Lower lobe of right lung (tissue), 2 donors: ENCODE measurements at regions not wholly inside any gene's neighbourhood (a gene's known extent, or its start where the extent isn't known, plus 50 kb on each side); places are given as distances from the start of the nearest gene placed in this dataset.

Source experiments
- ATAC-seq, 2 donors: fragments of 200-7000 bp; cut with Tn5 transposase; one replicate each; pipeline ENCODE4 v1.9.1; 2020 to 2022; ENCODE audit warnings: mild to moderate bottlenecking in 2 of 2, moderate library complexity in 2 of 2
- DNase-seq: peaks from one replicate; pipeline ENCODE4 v3.0.0-alpha.2; 2020
- H3K27ac ChIP-seq: fragments of 200-600 bp; one replicate; pipeline ENCODE4 v1.8.0; 2022
- H3K27me3 ChIP-seq: fragments of 200-600 bp; one replicate; pipeline ENCODE4 v1.8.0; 2022; ENCODE audit warnings: low read depth
- H3K36me3 ChIP-seq: fragments of 200-600 bp; one replicate; pipeline ENCODE4 v1.8.0; 2022; ENCODE audit warnings: mild to moderate bottlenecking
- H3K4me1 ChIP-seq: fragments of 200-600 bp; one replicate; pipeline ENCODE4 v1.8.0; 2022
- H3K4me3 ChIP-seq: fragments of 200-600 bp; one replicate; pipeline ENCODE4 v1.8.0; 2022; ENCODE audit warnings: mild to moderate bottlenecking
- H3K9me3 ChIP-seq: fragments of 200-600 bp; one replicate; pipeline ENCODE4 v1.8.0; 2022
- CTCF ChIP-seq: fragments of 200-600 bp; IDR thresholded peaks from one replicate; pipeline ENCODE4 v1.8.0; 2022; ENCODE audit warnings: antibody characterized with exemption, mild to moderate bottlenecking
- intact Hi-C: fragments of 100-400 bp; cut with DNase I; formaldehyde crosslinking; loops from one replicate; pipeline ENCODE4 v1.11.0; 2022
- donor health status: DM: no; HTN: yes; CAD: no; lungs with severe emphysema.

DNA sequence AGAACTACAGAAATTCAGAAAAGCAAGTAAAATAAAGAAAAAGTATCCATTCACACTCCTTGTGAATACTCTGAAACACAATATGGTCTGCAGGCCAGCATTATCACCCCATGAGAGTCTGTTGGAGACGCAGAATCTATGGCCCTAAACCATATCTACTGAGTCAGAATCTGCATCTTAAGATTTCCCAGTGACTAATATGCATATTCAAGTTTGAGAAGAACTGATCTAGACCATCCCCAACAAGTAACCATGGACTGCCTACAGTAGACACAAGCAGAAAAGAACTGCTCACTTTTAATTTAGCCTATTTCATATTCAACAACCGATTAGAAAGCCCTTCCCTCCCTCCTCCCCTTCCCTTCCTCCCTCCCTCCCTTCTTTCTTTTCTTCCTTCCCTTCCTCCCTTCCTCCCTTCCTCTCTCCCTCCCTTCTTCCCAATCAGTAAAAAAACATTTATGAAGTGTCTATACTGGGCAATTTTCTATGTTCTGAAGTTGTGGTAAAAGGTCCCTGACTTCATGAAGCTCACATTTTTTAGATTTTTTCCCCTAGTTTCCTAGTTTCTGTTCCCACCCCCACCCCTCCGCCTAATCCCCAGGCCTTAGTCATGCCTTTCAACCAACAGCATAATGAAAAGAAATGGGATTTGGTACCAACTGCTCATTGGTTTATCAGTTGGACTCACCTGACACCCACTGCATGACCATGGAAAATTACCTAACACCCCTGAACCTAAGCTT is 125.2 kb downstream of the CNTN3 start:
- TF ChIP-seq CTCF: no peak
- DNase-seq (no peak), ATAC-seq (no peak)
- H3K27me3 ChIP-seq: no peaks in the 10 kb centered on the region
- H3K9me3 ChIP-seq: no peaks in the 10 kb centered on the region
- H3K36me3 ChIP-seq: no peaks in the 10 kb centered on the region
- no peak overlapping the region for H3K4me3 ChIP-seq
- intact Hi-C loops: no loop called here
- H3K4me1 ChIP-seq: no peaks in the 10 kb centered on the region
- H3K27ac ChIP-seq: no peak overlapping the region

DNA sequence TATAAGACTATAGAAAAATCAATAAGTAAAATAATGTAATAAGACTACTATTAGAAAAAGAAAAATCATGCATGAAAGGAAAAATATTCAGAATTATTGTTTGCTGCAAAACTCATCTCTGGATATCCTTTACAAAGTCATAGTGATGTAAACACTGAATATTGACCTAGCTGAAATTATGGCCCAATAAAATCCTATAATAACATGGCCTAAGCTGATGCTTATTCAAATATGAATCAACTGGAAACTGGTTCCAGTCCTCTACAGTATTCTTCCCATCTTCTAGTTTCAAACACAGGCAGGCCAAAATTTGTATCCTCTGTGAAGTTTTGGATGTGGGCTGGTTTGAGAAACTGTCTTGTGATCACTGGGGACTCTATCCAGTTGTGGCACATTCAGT is 134.5 kb downstream of the CNTN3 start:
- H3K4me3 ChIP-seq: no peak overlapping the region
- no peak for TF ChIP-seq CTCF
- ATAC-seq (no peak), DNase-seq (no peak)
- H3K27me3 ChIP-seq: no peaks in the 10 kb centered on the region
- intact Hi-C loops: no loop called here
- H3K4me1 ChIP-seq: no peaks in the 10 kb centered on the region
- no peaks in the 10 kb centered on the region for H3K36me3 ChIP-seq
- H3K9me3 ChIP-seq: no peaks in the 10 kb centered on the region
- no peak overlapping the region for H3K27ac ChIP-seq

- Histone ChIP-seq H3K9me3 (no peaks in the 10 kb centered on the region), H3K27me3 (no peaks in the 10 kb centered on the region), H3K4me1 (no peaks in the 10 kb centered on the region), H3K4me3 (no peak overlapping the region), H3K27ac (no peak overlapping the region), H3K36me3 (no peaks in the 10 kb centered on the region)
- no peak for TF ChIP-seq CTCF
- no peak for ATAC-seq
- intact Hi-C loops: no loop called here
- DNase-seq: no peak
Measured at GRCh38 chr3:74470313-74470712, 144.1 kb downstream of the CNTN3 start.

- no peak overlapping the region for H3K4me3 ChIP-seq
- H3K36me3 ChIP-seq: no peaks in the 10 kb centered on the region
- intact Hi-C loops: no loop called here
- H3K4me1 ChIP-seq: no peaks in the 10 kb centered on the region
- no peak for DNase-seq
- H3K27me3 ChIP-seq: no peaks in the 10 kb centered on the region
- no peak overlapping the region for H3K27ac ChIP-seq
- ATAC-seq: no peak
- H3K9me3 ChIP-seq: no peaks in the 10 kb centered on the region
- no peak for TF ChIP-seq CTCF
Measured at GRCh38 chr3:74469713-74470112, 144.7 kb downstream of the CNTN3 start.

GRCh38 chr3:74469151-74469550 is 145.3 kb downstream of the CNTN3 start:
- DNase-seq: no peak
- Histone ChIP-seq H3K27ac (no peak overlapping the region), H3K4me3 (no peak overlapping the region), H3K27me3 (no peaks in the 10 kb centered on the region), H3K9me3 (no peaks in the 10 kb centered on the region), H3K4me1 (no peaks in the 10 kb centered on the region), H3K36me3 (no peaks in the 10 kb centered on the region)
- no peak for TF ChIP-seq CTCF
- ATAC-seq: no peak
- intact Hi-C loops: no loop called here
